ENCODE measurements at regions not wholly inside any gene's neighbourhood (a gene's known extent, or its start where the extent isn't known, plus 50 kb on each side); places are given as distances from the start of the nearest gene placed in this dataset.

DNA sequence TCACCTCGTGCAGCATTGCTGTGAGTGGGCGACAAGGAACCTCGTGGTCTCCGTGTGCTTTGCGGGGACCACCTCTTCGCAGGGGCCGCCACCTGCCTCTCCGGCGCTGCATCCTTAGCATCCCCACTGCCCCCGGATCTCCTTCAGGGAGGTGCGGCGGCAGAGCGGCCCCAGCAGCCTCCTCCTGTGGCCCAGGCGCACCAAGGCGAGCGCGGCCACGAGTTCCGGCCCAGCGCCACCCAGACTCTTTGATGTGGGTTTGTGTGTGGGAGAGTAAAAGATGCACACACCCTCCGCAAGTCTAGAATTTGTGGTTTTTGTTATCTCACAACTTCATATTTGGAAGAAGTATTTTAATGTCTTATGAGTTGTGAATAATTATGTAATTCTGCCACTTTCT lies 118.8 kb upstream of the DIO3 start:
- DNase-seq (ENCODE audit: low read depth) = no peak

DNA sequence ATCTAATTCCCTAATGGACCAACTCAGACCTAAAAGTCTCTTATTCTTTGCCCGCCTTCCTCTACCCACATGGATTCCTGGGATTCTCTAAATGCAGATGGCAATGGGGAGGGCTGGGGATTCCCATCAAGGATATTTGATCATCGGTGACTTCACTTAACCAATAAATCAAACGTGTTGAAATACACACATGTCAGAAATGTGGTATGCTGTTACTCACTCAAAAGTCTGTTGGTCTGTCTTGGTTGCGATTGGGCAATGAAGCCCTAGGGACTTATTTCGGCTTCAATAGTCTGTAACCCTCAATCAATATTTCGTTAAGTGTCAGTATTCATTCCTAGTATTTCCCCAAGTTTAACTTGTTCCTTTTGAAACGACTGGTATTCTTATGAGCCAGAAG lies 117.2 kb upstream of the DIO3 start:
- DNase-seq (ENCODE audit: low read depth) = no peak

DNA sequence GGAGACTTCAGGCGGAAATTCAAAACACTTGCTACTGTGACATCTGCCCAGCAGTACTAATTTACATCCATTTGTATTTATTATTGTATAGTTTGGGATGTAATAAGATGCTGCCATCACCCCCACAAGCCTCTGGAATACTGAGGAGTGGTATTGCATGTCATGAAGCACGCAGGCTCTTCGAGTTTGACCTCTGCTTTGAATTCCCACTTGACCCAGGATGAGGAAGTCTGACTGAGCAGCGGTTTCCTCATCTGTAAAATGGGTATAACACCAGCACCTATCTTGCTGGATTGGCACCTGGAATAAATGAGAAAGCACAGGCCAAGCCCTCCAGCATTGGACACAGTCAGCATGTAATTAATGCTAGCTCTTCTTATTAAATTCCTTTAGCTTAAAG lies 116.0 kb upstream of the DIO3 start:
- no peak for DNase-seq (ENCODE audit: low read depth)

DNA sequence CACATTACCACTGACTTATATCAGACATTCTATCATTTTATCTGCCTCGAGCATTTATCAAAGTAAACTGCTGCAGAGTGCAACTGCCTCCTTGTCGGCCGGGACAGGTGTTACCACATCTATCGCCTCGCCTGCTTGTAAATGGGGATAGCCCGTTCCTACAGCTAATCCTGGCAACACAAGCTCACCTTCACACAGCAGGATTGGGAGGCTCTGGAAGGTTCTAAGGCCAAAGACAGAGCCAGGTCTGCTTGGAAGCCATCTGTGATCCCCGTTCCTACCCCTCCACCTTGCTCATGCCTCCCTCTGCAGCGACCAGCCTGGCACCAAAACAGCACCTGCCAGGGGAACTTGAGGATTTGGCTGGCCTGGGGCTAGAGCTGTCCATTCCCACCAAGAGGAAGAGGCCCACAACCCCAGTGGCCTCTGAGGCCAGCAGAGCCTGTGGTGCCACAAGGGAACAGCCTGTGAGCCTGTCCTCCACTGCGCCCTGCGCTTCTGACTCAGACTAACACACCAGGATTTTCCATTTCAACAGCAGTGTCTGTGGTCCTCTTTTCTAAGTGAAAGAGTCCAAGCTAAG lies 114.8 kb upstream of the DIO3 start:
- no peak for DNase-seq (ENCODE audit: low read depth)

DNA sequence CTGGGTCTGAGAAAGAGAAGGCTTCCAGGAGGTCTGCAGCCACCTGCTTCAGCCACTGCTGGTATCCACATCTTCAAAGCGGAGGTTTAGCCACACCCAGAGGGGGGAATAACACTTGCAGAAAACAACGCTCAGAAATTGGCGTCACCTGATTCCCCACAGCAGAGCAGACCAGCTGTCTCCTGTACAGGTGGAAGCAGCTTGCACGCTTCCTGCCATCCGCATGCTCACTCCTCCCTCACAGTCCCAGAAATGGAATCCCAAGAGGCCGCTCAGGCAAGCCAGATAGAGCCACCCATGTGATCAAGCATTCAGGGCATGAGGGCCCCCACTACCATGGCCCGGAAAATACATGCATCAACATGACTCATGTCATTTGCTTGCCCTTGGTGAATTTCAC lies 112.2 kb upstream of the DIO3 start:
- DNase-seq (ENCODE audit: low read depth) = no peak

DNA sequence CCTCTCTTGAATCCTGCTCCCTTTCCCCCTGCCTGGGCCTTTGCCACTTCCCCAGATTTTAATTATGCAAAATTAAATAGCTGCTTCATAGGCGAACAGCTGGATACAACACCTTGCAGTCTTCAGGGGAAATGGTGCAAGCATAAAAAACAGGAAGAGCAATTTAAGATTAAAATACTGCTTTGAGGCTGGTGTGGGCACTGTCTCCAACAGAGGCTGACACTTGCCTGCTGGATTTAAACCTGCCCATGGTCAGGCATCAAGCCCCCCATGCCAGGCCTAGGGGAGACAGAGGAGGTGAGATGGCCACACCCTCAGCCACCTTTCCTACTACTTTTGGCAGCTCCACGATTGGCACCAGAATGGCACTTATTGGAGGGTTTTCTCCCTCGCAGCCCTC lies 110.1 kb upstream of the DIO3 start:
- DNase-seq (ENCODE audit: low read depth) = no peak

DNA sequence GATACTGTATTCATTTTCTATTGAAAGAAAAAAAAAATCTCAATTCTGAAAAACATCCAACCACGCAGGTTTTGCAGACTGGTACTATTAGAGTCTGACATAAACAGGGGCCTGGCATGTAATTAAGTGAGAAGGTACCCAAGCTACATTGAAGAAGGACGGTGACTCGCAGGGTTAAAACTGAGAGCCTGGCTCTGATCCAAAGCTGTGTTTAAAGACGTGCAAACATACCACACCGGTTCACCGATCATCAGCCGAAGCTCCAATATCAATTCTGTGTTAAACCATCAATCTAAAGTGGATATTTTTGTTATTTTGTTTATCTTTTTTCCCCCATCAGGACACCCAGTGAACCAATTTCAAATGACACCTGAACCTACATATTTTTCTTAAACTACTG lies 108.1 kb upstream of the DIO3 start:
- DNase-seq (ENCODE audit: low read depth) = no peak

DNA sequence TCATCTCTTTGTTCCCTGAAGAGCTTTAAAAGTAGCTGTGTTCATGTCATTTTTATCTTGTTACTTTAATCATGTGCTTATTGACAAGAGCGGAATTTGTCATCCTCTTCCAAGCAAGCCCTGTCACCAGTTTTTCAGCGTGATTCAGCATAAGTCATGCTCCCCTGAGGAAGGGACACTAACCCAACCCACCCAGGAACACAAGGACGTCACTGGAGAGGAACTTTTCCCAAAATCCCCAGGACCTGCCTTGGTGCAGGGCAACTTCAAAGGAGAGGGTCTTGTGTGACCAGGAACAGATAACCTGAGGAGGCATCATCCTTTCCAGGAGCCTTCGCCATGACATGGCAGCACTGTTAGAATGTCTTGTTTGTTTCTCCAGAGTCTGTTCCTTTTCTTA lies 107.1 kb upstream of the DIO3 start:
- no peak for DNase-seq (ENCODE audit: low read depth)

DNA sequence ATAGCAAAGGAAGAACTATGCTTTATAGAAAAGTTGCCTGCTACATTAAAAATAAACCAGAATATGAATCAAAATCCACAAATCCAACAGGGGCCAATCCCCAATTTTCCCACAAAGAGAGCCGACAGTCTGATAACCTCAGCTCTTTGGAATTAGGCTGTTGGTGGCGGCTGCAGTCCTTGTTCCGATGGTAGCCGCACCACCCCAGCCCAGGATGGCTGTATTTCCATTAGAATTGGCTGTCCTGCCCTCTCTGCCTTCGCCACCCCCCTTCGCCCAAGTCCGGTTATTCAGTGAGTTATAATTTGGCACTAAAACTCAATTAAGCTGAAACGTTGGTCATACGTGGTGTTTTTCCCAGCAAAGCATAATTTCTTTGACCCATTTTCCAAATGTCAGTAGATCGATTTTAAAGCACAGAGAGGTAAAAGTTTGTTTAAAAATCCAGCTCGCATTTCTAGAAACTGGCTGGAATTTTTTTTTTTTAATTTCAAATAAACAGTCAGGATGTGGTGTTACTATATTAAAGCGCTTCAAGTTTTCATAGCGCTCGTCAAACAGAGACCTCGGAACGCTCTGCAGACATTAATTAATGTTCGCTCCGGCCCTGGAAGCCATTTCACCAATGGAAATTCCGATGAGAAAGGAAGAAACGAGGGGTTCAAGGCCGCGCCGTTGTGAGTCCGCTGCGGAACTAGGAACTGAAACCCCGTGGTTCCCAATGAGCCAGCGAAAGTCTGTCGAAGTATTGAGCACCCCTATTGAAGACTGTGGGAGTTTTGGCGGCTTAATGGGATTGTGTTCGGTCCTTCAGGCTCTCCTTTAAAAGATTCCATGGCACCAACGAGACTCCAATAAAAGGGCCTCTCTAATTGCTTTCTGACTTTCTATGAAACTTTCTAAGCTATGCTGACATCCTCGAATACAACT lies 104.8 kb upstream of the DIO3 start:
- no peak for DNase-seq (ENCODE audit: low read depth)

DNA sequence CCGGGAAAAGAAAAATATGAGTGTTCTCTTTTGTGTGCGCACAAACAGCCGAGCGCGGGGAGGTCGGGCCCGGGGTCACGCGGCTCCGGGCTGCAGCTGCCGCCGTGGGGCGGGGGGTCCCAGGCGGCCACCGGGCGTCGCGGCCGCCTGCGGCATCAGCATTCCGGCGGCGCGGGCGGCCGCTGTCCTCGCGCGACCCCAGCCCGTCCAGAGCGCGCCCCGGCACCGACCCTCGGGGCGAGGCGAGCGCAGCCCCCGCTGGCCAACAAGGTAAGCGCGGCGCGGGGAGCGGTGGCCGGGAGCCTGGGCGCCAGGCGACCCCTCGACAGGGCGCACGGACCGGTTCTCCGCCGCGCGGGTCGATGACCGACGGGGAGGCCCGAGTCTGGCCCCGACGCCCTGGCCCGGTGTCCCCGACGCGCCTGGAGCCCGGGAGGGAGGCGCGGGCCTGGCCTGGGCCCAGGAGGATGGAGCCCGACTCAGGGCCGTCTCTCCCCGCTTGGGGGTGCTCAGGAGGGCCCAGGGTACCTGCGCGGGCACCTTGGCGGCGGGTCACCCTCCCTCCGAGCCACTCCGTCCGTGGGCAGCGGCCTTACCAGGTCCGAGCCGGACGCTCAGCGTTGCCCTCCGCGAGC lies 103.9 kb upstream of the DIO3 start:
- no peak for DNase-seq (ENCODE audit: low read depth)

DNA sequence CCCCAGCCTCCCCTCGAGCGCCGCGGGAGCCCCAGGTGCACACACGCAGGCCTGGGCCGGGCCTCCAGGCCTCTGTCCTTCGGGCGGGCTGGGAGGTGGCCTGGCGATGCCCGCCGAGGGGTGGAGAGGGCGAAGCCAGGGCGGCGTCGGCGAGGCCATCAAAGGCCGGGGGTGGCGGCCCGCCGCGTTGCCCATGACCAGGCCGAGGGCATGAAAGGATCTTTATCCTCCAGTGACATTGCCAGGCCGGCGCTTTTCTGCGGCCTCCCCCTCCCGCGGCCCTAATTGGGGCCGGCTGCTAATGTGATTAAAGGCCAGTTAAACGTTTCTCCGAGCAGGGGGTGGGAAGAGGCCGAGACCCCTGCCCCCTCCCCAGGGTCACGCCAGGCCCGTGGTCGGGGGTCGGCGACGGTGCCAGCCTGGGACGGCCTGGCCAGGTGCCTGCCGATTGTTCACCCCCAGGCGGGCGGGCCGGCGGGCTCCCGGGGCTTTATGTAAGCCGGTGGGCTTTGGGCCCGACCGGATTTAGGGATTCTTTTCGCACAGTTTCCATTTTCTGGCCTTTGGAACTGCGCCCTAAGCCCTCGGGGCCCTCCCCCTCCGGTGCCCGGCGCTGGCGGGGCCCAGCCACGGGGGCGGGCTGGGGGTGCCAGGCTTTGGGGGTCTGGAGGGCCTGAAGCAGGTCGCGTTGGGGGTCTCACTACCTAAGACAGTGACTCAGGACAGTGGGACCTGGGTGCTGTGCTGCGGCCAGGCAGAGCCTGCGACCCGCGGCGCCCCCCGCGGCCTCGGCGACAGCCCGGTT lies 103.2 kb upstream of the DIO3 start:
- DNase-seq (ENCODE audit: low read depth) = no peak

DNA sequence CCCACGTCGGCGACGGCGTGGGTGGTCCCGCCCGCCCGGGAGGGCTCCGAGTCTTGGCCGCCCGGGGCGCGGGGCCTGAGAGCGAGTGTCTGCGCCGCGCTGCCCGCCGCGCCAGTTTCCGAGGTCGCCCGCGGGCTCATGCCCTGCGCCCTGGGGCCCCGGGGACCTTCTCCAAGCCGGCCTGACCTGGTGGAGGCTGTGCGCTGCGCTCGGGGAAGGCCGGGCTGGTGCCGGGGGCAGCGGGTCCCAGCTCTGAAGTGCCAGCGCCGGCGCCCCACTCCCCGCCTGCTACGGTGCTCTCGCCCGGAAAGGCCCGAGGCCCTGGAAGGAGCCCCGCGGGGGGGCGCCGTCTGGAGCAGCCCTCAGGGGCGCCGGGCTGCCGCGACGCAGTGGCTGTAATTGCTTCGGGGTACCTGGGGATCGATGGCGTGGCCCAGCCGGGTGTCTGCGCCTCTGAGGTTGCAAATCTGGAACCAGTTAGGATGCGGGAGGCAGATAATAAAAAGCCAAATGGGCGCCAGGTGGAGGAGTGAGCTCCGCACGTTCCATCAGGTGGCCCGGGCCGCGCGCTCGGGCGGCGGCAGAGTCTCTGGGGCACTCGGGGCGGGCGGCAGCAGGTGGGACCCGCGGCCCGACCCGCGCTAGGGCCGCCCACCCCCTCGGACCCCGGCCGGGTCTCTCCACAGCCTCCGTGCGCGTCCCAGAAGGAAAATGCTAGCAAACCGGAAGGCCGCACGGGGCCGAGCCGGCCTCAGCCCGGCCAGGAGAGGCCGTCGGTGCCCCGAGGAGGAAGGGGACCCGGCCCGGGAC lies 102.3 kb upstream of the DIO3 start:
- DNase-seq (ENCODE audit: low read depth) = no peak

DNA sequence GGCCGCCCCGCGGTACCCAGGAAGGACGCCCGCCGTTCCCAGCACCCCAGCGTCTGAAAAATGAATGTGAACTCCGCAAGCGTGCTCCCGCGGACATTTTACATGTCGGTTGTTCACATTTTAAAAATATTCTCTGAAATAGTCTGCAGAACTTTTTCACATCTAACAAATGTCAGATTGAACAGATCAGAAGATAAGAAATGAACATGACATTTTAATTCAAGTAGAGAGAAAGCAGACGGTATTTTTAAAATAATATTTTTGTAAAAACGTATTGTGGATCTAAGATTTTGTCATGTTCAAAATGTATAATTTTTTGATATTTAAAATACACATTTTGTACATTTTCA lies 101.8 kb upstream of the DIO3 start:
- no peak for DNase-seq (ENCODE audit: low read depth)

DNA sequence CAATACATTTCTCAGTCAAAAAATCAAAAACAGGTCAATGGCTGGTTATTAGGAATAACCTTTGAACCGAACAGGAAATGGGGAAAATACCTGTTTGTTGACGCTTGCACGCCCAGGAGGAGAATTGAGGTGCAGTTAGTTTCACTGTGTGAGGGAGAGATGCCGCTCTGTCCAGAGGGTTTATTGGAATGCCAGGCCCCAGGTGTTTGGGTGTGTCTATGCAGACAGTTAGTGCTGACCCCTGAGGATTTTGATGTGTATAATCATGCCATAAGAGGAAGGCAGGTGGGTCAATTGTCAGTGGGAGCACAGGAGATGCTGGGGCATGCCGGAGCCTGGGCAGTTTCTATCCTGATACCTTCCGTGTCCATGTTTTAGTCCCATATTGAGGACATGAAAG lies 100.8 kb upstream of the DIO3 start:
- no peak for DNase-seq (ENCODE audit: low read depth)

DNA sequence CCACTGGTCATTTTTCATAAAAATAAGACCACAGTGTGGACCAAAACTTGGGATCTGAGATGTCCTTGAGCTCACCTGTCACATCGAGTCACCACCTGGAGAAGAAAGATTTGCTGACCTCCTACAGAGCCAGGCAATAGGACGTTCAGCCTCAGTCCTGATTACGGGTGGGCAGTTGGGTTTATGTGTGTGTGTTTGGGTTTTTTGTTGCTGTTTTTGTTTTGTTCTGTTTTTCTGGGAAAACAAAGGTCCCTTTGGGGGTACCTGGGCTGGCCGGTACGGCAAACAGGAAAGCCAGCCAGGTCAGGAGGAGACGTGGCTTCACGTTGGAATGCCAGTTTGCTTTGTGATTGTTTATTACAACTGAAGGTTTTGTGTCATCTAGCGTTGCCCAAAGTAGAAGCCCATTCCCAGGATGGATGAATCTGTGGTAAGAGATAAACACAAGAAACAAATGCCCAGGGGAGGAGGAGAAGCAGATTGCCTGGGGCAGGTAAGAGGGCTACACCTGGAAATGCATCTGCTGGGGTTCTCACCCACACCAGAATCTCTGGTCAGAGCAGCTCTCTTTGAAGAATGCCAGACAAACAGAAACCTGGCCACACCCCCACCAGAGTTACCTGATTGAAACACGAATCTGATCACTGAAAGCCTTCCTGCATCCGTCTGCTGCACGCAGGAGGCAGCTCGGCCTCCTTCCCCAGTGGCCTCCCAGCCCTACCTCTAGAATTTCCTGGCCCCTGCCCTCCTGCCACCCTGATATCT lies 100.1 kb upstream of the DIO3 start:
- DNase-seq (ENCODE audit: low read depth) = no peak

DNA sequence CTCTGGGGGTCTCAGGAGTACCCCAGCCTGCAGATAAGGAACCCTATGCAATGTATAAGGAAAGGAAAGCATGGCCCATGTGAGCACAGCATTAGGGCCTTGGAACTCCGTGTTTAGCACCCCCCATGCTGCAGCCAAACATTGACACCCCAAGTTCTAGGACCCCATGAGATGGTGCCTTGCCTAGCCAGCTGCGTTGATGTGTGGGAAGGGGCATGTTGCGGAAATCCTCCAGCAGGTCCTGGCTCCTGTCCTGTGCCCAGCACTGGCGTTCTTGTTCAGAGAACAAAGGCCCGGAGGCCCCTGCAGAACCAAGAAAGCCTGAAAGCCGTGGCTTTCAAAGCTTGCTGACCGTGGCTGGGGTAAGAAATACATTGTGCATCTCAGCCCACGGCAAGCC lies 99.4 kb upstream of the DIO3 start:
- no peak for DNase-seq (ENCODE audit: low read depth)

DNA sequence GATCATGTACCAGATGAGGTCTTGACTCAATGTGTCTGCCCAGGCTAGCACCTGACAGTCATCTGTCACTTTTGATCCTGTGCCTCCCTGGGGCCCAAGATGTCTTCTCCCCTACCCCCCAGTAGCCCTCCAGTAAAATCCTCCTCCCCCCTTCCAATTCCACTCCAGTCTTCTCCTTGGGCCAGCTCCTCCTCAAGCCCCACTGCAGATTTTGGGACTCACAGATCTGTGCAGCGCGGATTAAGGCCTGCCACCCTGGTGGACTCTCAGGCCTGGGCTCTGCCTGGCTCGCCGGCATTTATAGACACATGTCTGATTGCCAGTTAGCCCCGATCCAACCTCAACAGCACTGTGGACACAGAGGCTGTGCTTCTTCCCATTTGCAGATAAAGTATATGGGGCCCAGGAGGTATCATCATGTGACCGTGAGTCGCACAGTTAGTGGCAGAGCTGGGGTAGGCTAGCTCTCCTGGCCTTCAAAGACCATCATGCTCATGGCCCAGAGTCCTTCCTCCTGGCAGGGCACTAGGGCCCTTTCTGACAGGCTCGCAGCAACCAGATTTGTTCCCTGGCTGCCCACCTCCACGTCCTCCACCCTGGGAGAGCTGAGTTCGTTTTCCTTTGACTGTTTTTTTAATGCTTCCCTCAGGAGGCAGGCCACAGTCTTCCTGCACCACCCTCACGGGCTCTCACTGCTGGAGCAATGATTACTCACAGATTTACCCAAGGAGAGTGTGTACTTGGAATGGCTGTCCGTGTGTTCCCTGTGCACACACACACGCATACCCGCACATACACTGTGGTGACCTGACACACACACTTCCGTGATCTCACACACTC lies 98.3 kb upstream of the DIO3 start:
- DNase-seq (ENCODE audit: low read depth) = no peak

DNA sequence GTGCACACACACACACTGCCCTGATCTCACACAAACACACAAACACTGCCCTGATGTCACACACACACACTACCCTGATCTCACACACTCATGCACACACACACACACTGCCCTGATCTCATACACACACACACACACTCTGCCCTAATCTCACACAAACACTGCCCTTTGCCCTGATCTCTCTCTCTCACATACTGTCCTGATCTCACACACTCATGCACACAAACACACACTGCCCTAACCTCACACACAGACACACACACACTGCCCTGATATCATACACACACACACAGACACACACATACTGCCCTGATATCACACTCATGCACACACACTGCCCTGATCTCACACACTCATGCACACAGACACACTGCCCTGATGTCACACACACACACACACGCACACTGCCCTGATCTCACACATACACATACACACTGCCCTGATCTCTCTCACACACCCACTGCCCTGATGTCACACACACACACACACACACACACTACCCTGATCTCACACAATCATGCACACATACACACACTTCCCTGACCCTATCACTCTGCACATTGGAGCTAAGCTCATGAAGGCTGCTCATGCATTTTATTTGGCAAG lies 97.6 kb upstream of the DIO3 start:
- no peak for DNase-seq (ENCODE audit: low read depth)

DNA sequence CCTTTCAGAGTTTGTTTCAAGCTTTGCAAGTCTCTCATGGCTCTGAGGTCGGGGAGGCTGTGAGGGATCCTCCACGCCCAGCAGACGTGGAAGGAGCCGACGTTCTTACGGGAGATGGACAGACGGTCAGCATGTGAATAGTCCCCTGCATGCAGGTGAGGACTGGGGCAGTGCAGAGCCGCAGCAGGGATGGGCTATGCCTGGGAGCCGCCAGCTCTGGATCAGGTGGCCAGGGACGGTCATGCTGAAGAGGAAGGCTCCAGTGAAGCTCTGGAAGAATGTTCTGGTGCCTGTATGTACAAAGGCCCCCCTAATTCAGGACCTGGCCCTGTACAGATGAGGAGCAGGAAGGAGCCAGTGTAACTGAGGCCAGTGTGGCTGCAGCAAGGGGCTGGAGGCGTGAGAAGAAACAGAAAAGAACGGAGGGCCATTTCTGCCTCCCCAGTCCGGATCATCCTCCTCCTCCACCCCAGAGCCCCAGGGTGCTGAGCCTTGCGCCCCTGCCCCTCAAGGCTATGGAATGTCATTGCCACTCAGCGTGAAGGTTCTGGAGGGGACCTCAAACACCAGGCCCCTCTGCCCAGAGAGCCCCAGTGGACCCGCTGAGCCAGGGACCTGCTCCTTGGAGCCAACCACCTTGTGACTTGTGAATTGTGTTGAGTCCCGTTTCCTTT lies 96.8 kb upstream of the DIO3 start:
- no peak for DNase-seq (ENCODE audit: low read depth)

Measured in forelimb muscle (tissue), 1 donor.